MV-4-11 (cell line): ENCODE measurements at regions not wholly inside any gene's neighbourhood (a gene's known extent, or its start where the extent isn't known, plus 50 kb on each side); places are given as distances from the start of the nearest gene placed in this dataset.

Source experiments
- DNase-seq: peaks from one replicate; lab custom pipeline; 2025; lab: John Stamatoyannopoulos, UW

DNA sequence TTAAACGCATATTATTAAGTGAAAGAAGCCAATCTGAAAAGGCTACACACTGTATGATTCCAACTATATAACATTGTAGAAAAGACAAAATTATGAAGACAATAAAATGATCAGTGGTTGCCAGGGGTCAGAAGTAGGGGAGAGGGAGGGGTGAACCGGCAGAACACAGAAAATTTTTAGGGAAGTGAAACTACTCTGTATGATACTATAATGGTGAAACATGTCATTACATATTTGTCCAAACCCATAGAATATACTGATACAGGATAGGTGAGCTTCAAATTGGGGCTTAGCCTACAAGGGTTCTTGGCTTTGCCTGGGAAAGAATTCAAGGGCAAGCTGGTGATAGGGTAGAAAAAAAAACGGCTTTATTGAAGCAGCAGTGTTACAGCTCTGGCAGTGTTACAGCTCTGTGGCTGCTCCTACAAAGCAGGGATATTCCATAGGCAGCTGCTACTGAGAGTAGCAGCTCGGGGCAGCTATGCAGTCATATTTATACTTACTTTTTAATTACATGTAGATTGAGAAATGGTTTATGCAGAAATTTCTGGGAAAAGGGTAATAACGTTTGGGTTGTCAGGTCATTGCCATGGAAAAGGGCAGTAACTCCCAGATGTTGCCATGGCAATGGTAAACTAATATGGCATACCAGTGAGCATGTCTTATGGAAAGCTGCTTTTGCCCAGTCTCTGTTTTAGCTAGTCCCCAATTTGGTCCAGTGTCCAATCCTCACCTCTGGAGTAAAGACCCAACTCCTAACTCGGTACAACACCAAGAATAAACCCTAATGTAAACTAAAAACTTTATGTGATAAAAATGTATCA is 125.1 kb upstream of the SLC25A36 start:
- DNase-seq, result peak; percentile 75

DNA sequence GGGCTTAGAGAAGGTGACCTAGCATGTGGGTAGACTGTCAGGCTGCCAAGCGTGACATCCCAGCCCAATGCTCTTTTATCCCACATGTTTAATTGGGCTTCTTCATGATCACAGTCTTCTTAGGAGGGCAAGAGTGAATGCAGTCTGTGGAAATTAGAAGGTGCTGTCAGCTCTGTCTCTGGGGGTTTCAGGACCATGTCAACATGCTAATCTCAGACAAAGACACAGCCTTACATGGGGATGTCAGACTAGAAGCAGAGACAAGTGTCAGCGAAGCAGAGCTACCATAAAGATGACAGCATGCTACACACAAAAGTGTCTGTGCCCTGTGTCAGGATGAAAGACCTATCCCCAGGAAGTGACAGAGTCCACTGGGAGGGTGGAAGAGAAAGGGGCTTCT is 120.1 kb upstream of the SLC25A36 start:
- no peak for DNase-seq

DNA sequence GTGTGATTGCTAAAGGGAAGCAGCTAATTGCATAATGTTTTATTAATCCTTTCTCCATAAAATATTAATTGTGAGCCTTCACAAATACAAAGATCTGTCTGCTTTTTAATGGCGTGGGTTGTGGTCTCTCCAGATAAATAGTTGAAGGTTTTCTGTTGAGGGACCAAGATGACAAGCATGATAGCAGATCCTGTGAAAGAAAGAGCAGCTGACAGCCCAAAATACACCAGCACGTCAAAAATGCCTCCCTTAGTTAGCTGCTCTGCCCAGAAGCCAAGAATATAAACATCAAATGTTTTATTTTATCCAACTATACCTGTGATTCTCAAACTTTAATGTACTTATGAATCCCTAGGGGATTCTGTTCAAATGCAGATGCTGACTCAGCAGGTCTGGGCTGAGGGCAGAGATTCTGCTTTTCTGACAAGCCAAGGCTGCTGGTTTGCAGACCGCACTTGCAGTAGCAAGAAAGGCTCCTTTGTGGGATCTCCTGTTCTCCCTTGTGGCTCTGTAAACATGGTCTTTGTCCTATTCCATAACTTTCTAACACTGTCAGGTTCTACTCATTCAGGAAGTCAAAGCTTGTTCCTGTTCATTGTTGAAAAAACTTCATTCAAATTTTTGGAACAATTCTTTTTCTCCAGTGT is 119.1 kb upstream of the SLC25A36 start:
- DNase-seq, result no peak

DNA sequence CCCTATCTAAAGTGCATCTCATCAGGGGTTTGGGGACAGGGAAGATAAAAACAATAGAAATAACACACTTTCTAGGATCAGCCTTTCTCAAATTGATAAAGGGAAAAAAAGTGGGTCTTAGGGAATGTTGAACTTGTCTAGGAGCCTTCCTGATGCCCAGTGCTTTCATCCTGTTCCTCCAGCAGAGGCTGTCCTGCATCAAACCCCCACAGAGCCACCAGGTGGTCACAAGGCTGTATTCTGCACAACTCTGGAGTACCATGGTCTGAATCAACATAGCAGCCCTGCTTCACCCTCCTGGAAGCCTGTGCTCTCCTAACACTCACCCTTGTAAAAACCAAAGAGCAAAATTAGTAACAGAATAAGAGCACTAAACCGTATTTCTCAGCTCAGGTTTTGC is 118.5 kb upstream of the SLC25A36 start:
- DNase-seq, result no peak

DNA sequence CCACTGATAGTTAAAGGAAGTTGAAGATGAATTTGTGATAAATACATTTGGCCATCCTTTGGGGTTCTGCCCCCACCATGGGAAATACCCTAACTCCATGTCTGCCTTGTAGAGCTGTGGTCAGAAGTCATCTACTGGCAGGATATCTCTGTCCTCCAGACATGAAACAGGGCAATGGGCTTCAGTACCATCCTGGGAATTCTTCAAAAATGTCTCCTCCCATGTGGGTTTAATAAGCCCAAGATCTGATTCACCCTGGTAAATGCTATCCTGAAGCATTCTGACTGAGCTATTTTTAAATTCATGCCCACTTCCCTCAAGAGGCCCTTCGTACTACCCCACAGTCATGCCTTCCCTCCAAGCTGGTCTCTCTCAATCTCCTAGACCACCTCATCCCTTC is 113.7 kb upstream of the SLC25A36 start:
- no peak for DNase-seq

DNA sequence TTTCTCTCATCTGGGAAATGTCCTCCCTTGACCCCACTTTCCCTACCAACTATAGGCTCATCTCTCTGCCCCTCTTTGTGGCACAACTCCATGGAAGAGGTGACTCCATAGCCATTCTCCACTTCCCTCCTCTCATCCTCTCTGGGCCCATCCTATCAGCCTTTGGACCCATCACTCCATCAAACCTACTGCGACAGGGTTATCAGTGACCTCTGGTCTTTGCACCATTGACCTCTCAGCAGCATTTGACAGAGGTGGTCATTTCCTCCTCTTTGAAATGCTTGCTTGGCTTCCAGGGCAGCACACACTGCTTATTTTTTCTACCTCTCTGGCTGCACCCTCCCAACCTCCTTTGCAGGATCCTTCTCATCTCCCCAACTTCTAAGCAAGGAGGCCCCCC is 113.1 kb upstream of the SLC25A36 start:
- no peak for DNase-seq

DNA sequence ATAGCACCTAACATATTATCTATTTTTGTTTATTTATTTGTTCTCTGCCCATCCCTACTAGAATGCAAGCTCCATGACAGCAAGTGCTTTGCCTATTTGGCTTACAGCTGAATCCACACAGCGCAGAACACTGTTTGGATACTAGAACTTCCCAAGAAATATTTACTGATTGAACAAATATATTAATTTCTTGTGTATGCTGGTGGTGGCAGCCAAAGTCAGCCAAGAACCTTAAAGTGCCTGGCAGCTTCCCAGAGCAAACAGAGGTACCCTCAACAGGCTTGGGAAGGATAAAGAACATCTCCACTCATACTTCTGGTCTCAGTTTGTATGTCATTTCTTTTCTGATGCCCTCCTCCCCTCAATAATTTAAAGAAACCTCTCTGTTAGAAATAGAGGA is 111.8 kb upstream of the SLC25A36 start:
- no peak for DNase-seq

DNA sequence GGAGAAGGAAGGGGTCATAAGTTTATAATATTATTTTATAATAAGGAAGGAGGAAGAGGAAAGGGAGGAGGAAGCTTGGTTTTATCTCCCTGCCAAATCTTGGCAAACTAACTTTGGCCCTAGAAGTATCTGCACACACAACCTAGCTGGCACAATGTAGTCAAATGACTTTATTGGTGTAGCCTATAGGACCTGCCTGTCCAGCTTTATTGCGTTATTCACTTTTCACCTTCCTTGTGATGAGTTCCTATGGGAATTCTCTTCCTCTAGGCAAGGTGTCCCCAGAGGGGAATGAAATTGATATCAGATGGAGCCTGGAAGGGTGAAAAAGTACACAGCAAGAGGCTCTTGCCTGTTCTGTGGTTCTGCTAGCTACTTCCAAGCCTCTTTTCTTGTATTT is 111.2 kb upstream of the SLC25A36 start:
- DNase-seq, result no peak

DNA sequence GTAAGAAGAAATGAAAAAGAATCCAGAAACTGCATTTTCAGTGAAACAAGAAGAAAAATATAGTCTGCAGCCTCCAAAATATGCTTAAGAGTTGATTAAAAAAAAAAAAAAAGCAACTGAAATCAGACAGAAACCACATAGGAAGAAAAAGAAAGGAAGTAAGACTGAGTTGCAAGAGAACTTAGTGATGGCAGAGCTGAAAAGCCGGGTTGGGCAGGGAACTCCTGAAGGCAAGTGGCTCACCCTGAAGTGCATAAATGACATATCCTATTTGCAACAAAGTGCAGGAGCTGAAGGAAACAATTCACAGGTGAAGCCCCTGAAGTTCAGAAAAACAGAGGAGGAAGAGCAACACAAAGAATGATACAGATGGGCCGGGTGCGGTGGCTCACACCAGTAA is 108.8 kb upstream of the SLC25A36 start:
- DNase-seq, result peak; percentile 77

DNA sequence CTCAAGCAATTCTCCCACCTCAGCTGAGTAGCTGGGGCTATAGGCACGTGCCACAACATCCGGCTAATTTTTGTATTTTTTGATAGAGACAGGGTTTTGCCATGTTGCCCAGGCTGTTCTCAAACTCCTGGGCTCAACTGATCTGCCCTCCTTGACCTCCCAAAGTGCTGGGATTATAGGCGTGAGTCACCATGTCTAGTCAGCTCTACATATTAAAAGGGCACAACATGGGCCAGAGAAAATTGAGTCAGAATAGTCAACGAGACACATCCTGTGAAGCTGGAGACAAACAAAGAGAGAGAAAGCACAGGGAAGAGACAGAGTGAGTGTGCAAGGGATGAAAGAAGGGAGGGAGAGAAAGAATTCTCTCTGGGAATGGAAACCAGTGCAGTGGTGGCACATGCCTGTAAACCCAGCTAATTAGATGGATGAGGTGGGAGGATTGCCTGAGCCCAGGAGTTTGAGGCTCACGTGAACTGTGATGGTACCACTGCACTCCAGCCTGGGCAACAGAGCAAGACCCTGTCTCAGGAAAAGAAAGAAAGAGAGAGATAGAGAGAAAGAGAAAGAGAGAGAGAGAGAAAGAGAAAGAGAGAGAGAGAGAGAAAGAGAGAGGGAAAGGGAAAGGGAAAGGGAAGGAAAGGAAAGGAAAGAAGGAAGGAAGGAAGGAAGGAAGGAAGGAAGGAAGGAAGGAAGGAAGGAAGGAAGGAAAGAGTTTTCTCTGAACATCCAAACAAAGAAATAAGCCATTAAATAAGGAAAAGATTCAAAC is 107.2 kb upstream of the SLC25A36 start:
- no peak for DNase-seq

DNA sequence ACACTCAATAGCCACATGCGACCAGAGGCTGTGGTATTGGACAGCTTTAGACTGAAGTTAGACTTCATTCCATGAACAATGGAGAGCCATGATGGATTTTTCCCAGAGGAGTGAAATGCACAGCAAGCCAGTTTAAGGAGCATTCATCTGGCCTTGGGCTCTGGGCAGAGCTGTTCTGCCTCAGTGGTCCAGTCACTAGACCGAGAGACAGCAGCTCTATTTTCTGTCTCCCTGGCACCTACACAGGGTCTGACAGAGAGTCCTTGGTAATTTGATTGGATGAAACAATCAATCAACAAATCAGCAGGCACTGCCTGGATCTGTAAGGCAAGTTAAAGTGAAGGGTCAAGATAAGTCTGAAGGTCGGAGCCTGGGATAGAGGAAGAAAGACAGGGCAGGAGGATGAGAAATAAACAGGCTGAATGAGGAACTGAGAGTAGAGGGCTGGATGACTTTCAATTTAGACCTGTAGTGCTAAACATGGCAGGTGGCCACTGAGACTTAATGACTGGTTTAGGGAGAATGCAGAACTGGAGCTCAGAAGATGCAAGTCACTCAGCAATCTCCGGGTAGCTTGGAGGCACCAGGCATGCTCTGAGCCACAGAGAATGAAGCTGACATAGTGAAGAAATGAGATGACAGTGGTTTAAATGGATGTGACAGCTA is 98.5 kb upstream of the SLC25A36 start:
- DNase-seq, result peak; percentile 78

DNA sequence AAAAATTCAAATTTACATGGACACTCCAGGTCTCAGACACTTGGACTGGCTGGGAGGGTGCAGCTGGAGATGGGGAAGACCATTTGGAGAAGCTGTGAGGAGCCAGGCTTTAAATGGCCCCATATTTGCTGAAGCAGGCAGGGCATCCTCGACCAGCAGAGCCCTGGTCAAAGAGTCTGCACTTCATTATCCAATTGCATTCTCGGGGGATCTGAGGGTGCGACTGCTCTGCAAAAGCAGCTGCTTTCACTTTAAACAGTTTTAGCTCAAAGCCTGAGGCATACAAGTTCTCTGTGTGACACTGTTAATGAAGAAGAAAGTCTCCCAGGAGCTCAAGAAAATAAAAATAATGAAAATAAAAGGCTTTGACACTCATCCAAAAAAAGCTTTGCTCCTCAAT is 98.0 kb upstream of the SLC25A36 start:
- no peak for DNase-seq

DNA sequence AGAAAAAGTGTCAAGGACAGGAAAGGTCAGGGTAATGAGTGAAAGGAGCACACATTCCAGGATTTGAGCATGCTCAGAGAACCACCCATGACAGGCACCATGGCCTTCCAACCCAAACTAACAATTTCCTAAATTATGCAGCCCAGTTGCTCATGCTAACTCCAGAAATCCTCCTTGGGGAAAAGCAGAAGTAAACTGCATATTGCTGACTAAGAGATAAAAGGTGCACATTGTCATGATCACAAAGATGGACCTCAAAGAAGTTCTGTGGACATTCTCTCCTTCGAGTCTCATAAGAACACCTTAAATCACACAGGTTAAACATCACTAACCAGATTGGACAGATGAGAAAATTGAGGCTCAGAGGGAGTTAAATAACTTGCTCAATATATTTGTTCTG is 97.6 kb upstream of the SLC25A36 start:
- no peak for DNase-seq

DNA sequence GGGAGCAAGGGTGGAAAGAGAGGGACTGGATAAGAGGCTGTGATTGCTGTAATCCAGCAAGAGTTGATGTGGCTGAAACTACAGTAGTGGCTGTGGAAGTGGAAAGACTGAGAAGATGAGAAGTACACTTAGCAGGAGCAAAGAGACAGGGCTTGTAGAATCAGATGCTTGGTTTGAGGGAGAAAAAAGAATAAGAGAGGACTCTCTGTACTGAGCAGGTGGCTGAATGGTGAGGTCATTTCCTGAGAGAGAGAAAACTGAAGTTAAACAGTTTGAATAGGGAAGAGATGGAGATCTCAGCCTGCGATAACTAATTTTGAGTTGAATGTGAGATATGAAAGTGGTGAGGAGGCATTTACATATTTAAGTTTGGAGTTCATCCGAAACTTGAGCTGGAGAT is 95.8 kb upstream of the SLC25A36 start:
- no peak for DNase-seq

DNA sequence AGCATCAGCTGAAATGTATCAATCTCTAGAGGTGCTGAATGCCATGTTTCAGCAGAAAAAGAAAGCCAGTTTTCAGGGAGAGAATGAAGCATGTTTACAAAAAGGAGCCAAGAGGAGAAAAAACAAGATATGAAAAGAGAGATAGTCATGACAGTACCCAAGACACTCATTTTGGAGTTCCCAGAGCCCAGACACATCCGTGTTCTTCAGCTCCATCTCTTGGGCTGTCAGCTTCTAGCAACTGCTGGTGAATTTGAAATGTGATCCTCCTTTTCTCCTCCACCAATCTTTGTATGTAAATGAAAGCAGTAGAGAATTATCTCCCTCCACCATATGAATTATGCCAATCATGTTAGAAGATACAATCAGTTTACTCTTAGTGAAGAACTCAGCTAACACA is 93.0 kb upstream of the SLC25A36 start:
- no peak for DNase-seq

DNA sequence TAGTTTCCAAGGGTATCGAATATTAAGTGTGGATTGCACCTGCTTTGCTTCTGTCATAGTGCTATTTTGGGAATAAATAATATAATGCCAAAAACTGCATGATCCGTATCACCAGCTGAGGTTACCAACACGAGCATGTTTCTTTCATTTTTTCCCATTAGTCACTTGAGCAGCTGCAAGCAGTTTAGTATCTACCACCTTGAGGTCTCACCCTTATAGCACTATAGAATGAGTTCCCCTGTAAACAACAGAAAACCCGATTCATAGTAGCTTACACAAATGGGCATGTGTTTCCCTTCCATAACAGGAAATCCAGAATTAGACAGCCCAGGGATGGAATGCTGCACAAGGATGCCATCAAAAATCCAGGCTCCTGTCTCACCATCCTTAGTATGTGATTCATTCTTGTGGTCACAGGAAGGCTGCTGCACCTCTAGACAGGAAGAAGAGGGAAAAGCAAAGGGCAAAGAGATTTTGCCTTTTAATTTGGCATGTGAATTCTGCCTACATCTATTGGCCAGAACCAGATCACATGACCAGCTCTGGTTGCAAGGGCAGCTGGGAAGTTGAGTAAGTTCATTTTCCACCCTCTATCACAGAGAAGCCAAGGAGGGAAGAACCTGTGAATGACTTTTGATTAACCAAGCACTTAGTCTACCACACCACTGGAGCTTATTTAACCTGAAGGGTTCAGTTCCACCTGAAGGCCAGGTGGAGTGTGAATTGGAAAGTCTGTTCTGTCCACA is 91.3 kb upstream of the SLC25A36 start:
- no peak for DNase-seq

DNA sequence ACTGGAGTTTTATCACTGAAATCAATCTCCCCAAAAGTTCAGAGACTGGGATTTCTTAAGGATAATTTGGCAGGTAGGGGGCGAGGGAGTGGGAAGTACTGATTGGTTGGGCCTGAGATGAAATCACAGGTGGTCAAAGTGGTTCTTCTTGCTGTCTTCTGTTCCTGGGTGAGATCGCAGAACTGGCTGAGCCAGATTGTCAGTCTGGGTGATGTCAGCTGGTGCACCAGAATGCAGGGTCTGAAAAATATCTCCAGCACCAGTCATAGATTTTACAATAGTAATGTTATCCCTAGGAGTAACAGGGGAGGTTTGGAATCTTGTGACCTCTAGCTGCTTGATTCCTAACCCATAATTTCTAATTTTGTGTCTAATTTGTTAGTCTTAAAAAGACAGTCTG is 86.7 kb upstream of the SLC25A36 start:
- no peak for DNase-seq

DNA sequence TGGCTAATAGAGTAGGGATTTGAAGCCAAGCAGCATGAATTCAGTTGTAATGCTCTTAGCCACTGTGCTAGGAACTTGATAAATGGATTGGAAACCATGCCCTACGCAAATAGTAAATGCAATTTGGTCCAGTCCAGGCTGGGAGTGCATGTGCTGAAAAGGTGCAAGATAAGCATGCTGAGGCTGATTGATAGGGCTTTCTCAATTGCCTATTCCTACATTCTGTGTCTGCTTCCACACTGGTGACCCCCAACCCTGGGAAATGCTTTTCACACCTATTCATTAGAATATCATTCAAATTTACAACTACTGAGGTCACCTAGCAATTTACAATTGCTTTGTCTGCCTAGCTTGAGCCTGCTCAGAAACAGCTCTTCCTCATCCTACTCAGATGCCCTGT is 84.7 kb upstream of the SLC25A36 start:
- no peak for DNase-seq

DNA sequence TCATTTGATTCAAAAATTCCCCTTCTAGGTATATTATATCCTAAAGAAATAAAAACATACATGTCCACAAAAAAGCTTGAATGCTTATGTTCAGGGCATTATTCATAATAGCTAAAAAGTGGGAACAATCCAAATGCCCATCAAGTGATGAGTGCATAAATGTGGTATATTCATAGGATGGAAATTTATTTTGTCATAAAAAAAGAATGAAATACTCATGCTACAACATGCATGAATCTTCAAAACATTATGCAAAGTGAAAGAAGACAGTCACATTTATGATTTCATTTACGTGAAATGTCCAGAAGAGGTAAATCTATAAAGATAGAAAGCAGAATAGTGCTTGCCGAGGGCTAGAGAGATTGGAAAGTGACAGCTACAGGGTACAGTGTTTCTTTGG is 83.6 kb upstream of the SLC25A36 start:
- DNase-seq, result no peak

DNA sequence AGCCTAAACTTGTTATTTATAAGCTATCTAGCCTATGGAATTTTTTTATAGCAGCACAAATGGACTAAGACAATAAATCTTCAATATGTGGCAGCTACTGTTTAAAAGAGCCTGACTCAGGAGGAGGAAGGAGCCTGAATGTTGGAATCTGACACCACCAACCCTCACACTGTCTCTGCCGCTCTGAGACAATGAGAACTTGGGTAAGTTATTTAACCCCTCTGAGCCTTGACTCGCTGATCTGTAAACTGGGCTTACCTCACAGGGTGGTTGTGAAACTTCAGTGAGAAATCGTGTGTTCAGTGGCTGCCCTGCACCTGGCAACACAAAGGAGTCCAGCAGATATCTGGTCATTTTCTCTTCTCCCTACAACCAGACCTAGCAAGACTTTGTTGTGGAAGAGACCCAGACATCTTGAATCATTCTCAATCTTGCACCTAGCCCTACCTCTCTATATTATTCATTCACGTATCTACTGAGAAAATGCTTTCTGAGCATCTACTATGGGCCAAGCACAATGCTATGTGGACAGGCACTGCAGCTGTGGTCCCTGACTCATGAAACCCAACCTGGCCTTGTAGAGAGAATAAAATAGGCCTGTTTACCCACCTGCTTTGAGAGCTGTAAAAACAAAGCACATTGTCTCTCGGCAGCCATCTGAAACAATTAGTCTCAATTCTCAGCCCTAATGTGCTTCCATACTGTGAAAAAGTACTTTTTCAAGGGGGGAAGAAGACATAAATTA is 81.9 kb upstream of the SLC25A36 start:
- no peak for DNase-seq

DNA sequence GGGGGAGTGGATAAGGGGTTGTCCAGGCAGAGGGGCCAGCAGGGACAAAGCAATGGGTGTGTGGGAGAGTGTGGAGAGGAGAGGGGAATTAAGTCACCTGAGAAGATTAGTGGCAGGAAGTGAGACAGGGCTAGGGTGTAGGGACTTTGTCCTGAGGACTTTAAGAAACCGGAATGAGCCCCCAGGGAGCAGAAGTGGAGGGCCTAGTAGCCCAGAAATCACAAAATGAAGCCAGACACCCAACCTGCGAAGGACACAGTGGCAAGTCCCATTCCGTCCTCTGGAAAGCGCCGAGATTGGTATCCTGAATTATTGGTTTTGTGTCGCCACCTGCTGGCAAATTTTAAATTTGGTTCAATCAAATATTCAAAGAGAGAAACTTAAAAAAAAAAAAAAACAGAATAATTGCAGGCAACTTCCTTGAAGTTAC is 78.0 kb upstream of the SLC25A36 start:
- peak; percentile 15 for DNase-seq
